ENCODE measurements at regions not wholly inside any gene's neighbourhood (a gene's known extent, or its start where the extent isn't known, plus 50 kb on each side); places are given as distances from the start of the nearest gene placed in this dataset.

- DNase-seq (no peak), ATAC-seq (no peak)
- Histone ChIP-seq H3K4me1 (ENCODE audit: low read depth) (no peaks in the 10 kb centered on the region), H3K4me3 (no peak overlapping the region), H3K36me3 (ENCODE audit: low read depth) (no peaks in the 10 kb centered on the region), H3K9me3 (no peaks in the 10 kb centered on the region)
- intact Hi-C loops (cut with DNase I, micrococcal nuclease) = no loop called here
- no peak for TF ChIP-seq CTCF (IDR thresholded peaks at IDR 0.05)
These were observed 114.4 kb upstream of the RAB3GAP2 start for GRCh38 chr1:220386494-220387195.

DNA sequence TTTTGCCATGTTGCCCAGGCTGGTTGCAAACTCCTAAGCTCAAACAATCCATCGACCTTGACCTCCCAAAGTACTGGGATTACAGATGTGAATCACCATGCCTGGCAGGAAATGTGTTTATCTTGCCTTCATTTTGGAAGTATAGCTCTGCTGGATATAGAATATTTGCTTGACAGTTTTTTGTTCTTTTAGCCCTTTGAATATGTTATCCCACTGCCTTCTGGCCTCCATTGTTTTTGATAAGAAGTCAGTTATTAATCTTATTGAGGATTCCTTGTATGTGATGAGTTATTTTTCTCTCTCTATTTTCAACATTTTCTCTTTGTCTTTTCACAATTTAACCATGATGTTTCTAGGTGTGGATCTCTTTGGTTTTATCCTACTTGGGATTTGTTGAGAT, 112.9 kb upstream of the RAB3GAP2 start:
- TF ChIP-seq CTCF (IDR thresholded peaks at IDR 0.05) = no peak
- no peak for ATAC-seq
- intact Hi-C loops (cut with DNase I, micrococcal nuclease) = no loop called here
- Histone ChIP-seq H3K4me3 (no peak overlapping the region), H3K4me1 (ENCODE audit: low read depth) (no peaks in the 10 kb centered on the region), H3K9me3 (no peaks in the 10 kb centered on the region), H3K36me3 (ENCODE audit: low read depth) (no peaks in the 10 kb centered on the region)
- no peak for DNase-seq

- no peak for TF ChIP-seq CTCF (IDR thresholded peaks at IDR 0.05)
- no peaks in the 10 kb centered on the region for H3K4me1 ChIP-seq (ENCODE audit: low read depth)
- no peak for DNase-seq
These were observed 110.7 kb upstream of the RAB3GAP2 start for GRCh38 chr1:220382994-220383393.

DNA sequence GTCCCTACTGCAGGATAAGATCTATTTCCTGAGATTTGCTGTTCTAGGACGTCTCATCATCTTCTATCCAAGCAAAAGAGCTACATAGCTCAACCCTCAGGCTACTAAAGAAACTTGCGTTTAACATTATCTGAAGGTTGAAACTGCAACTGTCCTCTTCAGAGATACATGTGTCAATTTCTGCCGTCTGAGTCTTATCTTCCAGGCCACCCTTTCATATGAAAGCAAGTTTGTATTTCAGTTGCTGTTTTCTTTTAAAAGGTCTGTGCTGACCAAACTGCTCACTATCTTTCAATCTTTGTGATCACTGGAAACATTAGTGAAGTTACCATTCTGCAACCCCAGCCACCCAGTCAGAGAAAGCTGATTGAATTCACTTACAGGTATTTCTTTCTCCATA, 108.6 kb upstream of the RAB3GAP2 start:
- H3K4me1 ChIP-seq (ENCODE audit: low read depth) = no peaks in the 10 kb centered on the region
- TF ChIP-seq CTCF (IDR thresholded peaks at IDR 0.05) = no peak
- ATAC-seq = no peak
- H3K9me3 ChIP-seq = no peaks in the 10 kb centered on the region
- no peak for DNase-seq
- no peaks in the 10 kb centered on the region for H3K36me3 ChIP-seq (ENCODE audit: low read depth)
- H3K4me3 ChIP-seq = no peak overlapping the region
- intact Hi-C loops (cut with DNase I, micrococcal nuclease) = no loop called here

More at GRCh38 chr1:220382994-220383393, 110.7 kb upstream of the RAB3GAP2 start:
- H3K9me3 ChIP-seq = no peaks in the 10 kb centered on the region
- H3K36me3 ChIP-seq (ENCODE audit: low read depth) = no peaks in the 10 kb centered on the region
- ATAC-seq = no peak
- no peak overlapping the region for H3K4me3 ChIP-seq
- intact Hi-C loops (cut with DNase I, micrococcal nuclease) = no loop called here

DNA sequence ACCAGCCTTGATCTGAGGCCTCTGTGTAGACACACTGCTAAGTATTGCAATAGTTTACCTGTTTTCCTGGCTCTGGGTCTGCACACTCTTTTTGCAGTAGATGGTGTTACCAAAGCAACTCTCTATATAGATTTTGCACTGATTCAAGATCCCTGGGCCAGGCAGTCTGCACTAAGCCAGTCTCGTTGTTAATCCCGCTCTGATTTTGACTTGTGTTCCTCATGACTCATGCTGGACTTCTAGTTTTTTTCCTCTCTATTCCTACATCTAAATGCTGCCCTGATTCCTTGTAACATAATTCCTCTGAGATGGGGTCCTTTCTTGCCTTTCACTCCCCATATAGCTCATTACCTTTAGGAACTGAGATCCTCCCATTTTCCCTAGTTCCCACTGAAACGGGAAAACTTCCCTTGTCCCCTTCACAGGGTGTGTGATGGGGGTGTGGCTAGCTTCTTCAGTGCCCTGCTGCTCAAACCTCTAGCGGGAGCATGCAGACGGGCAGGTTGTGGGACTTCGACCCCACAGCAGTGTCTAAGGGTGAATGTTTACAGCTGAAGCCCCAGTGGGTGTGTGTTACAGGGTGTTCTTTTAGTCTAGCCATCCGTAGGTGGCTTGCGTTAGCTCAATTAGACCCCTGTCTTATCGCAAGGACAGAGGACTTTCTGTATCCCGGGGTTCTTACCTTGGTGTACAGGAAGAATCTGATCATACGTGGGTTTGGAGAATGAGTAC, 106.5 kb upstream of the RAB3GAP2 start:
- ATAC-seq (peak; percentile 78), DNase-seq (peak in 2 of 3 donors; percentile 58 to 65)
- H3K4me1 ChIP-seq (ENCODE audit: low read depth) = no peaks in the 10 kb centered on the region
- H3K4me3 ChIP-seq = no peak overlapping the region
- intact Hi-C loops (cut with DNase I, micrococcal nuclease) = no loop called here
- TF ChIP-seq CTCF (IDR thresholded peaks at IDR 0.05) = no peak
- no peaks in the 10 kb centered on the region for H3K36me3 ChIP-seq (ENCODE audit: low read depth)
- H3K9me3 ChIP-seq = no peaks in the 10 kb centered on the region
